ENCODE measurements at regions not wholly inside any gene's neighbourhood (a gene's known extent, or its start where the extent isn't known, plus 50 kb on each side); places are given as distances from the start of the nearest gene placed in this dataset.

DNA sequence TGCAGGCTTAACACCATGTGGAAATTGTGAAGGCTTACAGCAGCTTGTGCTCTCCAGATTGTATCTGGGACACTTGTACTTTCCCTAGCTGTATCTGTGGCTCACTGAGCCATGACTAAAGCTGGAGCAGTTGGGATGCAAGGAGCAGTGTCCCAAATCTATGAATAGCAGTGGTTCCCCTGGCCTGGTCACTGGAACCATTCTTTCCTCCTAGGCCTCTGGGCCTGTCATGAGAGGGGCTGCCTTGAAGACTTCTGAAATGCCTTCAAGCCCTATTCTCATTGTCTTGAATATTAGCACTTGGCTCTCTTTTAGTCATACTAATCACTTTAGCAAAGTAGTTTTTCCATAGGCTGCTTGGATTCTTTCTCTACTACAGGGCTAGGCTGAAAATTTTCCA, 186.8 kb upstream of the LRATD1 start:
- no peak for TF ChIP-seq EZH2 (IDR thresholded peaks at IDR 0.05; ENCODE audit: borderline replicate concordance, low read depth, low read length, severe bottlenecking)
- TF ChIP-seq POLR2A (IDR thresholded peaks at IDR 0.05; ENCODE audit: low read depth, low read length) = no peak
- TF ChIP-seq, protein P1, sequence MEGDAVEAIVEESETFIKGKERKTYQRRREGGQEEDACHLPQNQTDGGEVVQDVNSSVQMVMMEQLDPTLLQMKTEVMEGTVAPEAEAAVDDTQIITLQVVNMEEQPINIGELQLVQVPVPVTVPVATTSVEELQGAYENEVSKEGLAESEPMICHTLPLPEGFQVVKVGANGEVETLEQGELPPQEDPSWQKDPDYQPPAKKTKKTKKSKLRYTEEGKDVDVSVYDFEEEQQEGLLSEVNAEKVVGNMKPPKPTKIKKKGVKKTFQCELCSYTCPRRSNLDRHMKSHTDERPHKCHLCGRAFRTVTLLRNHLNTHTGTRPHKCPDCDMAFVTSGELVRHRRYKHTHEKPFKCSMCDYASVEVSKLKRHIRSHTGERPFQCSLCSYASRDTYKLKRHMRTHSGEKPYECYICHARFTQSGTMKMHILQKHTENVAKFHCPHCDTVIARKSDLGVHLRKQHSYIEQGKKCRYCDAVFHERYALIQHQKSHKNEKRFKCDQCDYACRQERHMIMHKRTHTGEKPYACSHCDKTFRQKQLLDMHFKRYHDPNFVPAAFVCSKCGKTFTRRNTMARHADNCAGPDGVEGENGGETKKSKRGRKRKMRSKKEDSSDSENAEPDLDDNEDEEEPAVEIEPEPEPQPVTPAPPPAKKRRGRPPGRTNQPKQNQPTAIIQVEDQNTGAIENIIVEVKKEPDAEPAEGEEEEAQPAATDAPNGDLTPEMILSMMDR (IDR thresholded peaks at IDR 0.05; ENCODE audit: extremely low read depth in 1 of 2, insufficient read depth in 1 of 2, low read depth in 1 of 2, low read length in 2 of 2) = no peak
- TF ChIP-seq POLR2AphosphoS5 (IDR thresholded peaks at IDR 0.05; ENCODE audit: insufficient read depth, low read depth, low read length) = no peak
- TF ChIP-seq, protein P2, sequence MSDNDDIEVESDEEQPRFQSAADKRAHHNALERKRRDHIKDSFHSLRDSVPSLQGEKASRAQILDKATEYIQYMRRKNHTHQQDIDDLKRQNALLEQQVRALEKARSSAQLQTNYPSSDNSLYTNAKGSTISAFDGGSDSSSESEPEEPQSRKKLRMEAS (IDR thresholded peaks at IDR 0.05; ENCODE audit: insufficient read depth, insufficient read length) = no peak
- TF ChIP-seq GATA2 (IDR thresholded peaks at IDR 0.05; ENCODE audit: insufficient read depth, insufficient read length, low read depth, low read length) = no peak
- TF ChIP-seq JUN (IDR thresholded peaks at IDR 0.05; ENCODE audit: borderline replicate concordance, insufficient read depth, insufficient read length, low read depth) = no peak

Measured in endothelial cell of umbilical vein (primary cell).